BLaER1 (cell line): ENCODE measurements at regions not wholly inside any gene's neighbourhood (a gene's known extent, or its start where the extent isn't known, plus 50 kb on each side); places are given as distances from the start of the nearest gene placed in this dataset.
A peak's percentile ranks its signal among the peaks of the same experiment; 100 is the strongest.

Experiments
- H3K27ac ChIP-seq: shearing (Covaris generic); formaldehyde crosslinking; 2 replicates; pipeline ENCODE4 v1.8.1; 2022
- H3K27me3 ChIP-seq: shearing (Covaris generic); formaldehyde crosslinking; 2 replicates; pipeline ENCODE4 v1.8.1; 2022
- H3K36me3 ChIP-seq: shearing (Covaris generic); formaldehyde crosslinking; 2 replicates; pipeline ENCODE4 v1.8.1; 2022
- H3K4me1 ChIP-seq: shearing (Covaris generic); formaldehyde crosslinking; 2 replicates; pipeline ENCODE4 v1.8.1; 2022
- H3K4me2 ChIP-seq: shearing (Covaris generic); formaldehyde crosslinking; 2 replicates; pipeline ENCODE4 v1.8.1; 2022
- H3K4me3 ChIP-seq: shearing (Covaris generic); formaldehyde crosslinking; 2 replicates; pipeline ENCODE4 v1.8.1; 2022
- H3K9ac ChIP-seq: shearing (Covaris generic); formaldehyde crosslinking; 2 replicates; pipeline ENCODE4 v1.8.1; 2022
- H3K9me3 ChIP-seq: shearing (Covaris generic); formaldehyde crosslinking; 2 replicates; pipeline ENCODE4 v1.8.1; 2022
- H4K20me1 ChIP-seq: shearing (Covaris generic); formaldehyde crosslinking; 2 replicates; pipeline ENCODE4 v1.8.1; 2022
- Cebpa-rat ChIP-seq: shearing (Covaris generic); IDR thresholded peaks from 2 replicates; pipeline ENCODE4 v1.8.1; 2022

GRCh38 chr2:16615687-16616615 is 49.7 kb downstream of the CYRIA start:
- no peak overlapping the region for H3K4me2 ChIP-seq
- peaks cover 40% of the 10 kb centered on the region for H3K36me3 ChIP-seq
- peaks cover 40% of the 10 kb centered on the region for H3K4me1 ChIP-seq
- no peak for TF ChIP-seq Cebpa-rat
- H3K27ac ChIP-seq: 0 out of 2 replicates have a peak overlapping the region, but pooled peaks have one; percentile 9
- H4K20me1 ChIP-seq: no peaks in the 10 kb centered on the region
- H3K27me3 ChIP-seq: no peaks in the 10 kb centered on the region
- no peaks in the 10 kb centered on the region for H3K9me3 ChIP-seq
- no peak overlapping the region for H3K9ac ChIP-seq
- no peak overlapping the region for H3K4me3 ChIP-seq

GRCh38 chr2:16615246-16615645 is 50.4 kb downstream of the CYRIA start:
- Histone ChIP-seq H3K9ac (no peak overlapping the region), H4K20me1 (no peaks in the 10 kb centered on the region), H3K4me1 (peaks cover 33% of the 10 kb centered on the region), H3K27me3 (no peaks in the 10 kb centered on the region), H3K4me3 (no peak overlapping the region), H3K4me2 (no peak overlapping the region), H3K36me3 (peaks cover 33% of the 10 kb centered on the region), H3K27ac (no peak overlapping the region), H3K9me3 (no peaks in the 10 kb centered on the region)
- TF ChIP-seq Cebpa-rat: no peak

- Histone ChIP-seq H3K4me3 (no peak overlapping the region), H3K27me3 (no peaks in the 10 kb centered on the region), H3K9ac (no peak overlapping the region), H3K4me1 (peaks cover 31% of the 10 kb centered on the region), H3K4me2 (no peak overlapping the region), H3K36me3 (peaks cover 25% of the 10 kb centered on the region), H4K20me1 (no peaks in the 10 kb centered on the region), H3K27ac (no peak overlapping the region), H3K9me3 (no peaks in the 10 kb centered on the region)
- TF ChIP-seq Cebpa-rat: no peak
These were observed 51.2 kb downstream of the CYRIA start for GRCh38 chr2:16614314-16614860.

GRCh38 chr2:16613539-16614011 is 52.1 kb downstream of the CYRIA start:
- Histone ChIP-seq H3K27me3 (no peaks in the 10 kb centered on the region), H3K4me3 (no peak overlapping the region), H3K4me1 (peaks cover 35% of the 10 kb centered on the region), H3K27ac (no peak overlapping the region), H3K4me2 (no peak overlapping the region), H3K9me3 (no peaks in the 10 kb centered on the region), H3K9ac (no peak overlapping the region), H3K36me3 (peaks cover 16% of the 10 kb centered on the region), H4K20me1 (no peaks in the 10 kb centered on the region)
- no peak for TF ChIP-seq Cebpa-rat

GRCh38 chr2:16612490-16612889 is 53.1 kb downstream of the CYRIA start:
- H3K27me3 ChIP-seq: no peaks in the 10 kb centered on the region

GRCh38 chr2:16609786-16610185 is 55.8 kb downstream of the CYRIA start:
- no peak for TF ChIP-seq Cebpa-rat
- peaks cover 16% of the 10 kb centered on the region for H3K4me1 ChIP-seq
- H4K20me1 ChIP-seq: no peaks in the 10 kb centered on the region
- no peak overlapping the region for H3K4me3 ChIP-seq
- no peaks in the 10 kb centered on the region for H3K27me3 ChIP-seq
- H3K4me2 ChIP-seq: no peak overlapping the region
- H3K9me3 ChIP-seq: no peaks in the 10 kb centered on the region
- H3K9ac ChIP-seq: no peak overlapping the region
- peaks cover 4% of the 10 kb centered on the region; the same call in 1 of the 2 replicates for H3K36me3 ChIP-seq
- no peak overlapping the region for H3K27ac ChIP-seq

More at GRCh38 chr2:16612490-16612889, 53.1 kb downstream of the CYRIA start:
- Histone ChIP-seq H3K4me2 (no peak overlapping the region), H3K9ac (no peak overlapping the region), H4K20me1 (no peaks in the 10 kb centered on the region), H3K9me3 (no peaks in the 10 kb centered on the region), H3K27ac (no peak overlapping the region), H3K4me3 (no peak overlapping the region), H3K36me3 (peaks cover 10% of the 10 kb centered on the region; the same call in 1 of the 2 replicates), H3K4me1 (peaks cover 27% of the 10 kb centered on the region)
- TF ChIP-seq Cebpa-rat: no peak

GRCh38 chr2:16608661-16609643 is 56.7 kb downstream of the CYRIA start:
- peaks cover 4% of the 10 kb centered on the region; the same call in 1 of the 2 replicates for H3K36me3 ChIP-seq
- no peaks in the 10 kb centered on the region for H3K27me3 ChIP-seq
- no peak overlapping the region for H3K27ac ChIP-seq
- no peaks in the 10 kb centered on the region for H4K20me1 ChIP-seq
- no peak for TF ChIP-seq Cebpa-rat
- H3K9ac ChIP-seq: no peak overlapping the region
- peak overlapping the region; percentile 80 for H3K4me2 ChIP-seq
- H3K9me3 ChIP-seq: no peaks in the 10 kb centered on the region
- peaks cover 8% of the 10 kb centered on the region; the same call in 1 of the 2 replicates for H3K4me1 ChIP-seq
- peak overlapping the region; percentile 61 for H3K4me3 ChIP-seq

- Histone ChIP-seq H3K9me3 (no peaks in the 10 kb centered on the region), H3K4me1 (0 out of 2 replicates have a peak, but pooled peaks cover 4% of the 10 kb centered on the region), H3K27ac (no peak overlapping the region), H3K4me3 (no peak overlapping the region), H3K36me3 (peaks cover 4% of the 10 kb centered on the region; the same call in 1 of the 2 replicates), H3K27me3 (no peaks in the 10 kb centered on the region), H3K4me2 (no peak overlapping the region), H4K20me1 (no peaks in the 10 kb centered on the region), H3K9ac (no peak overlapping the region)
- TF ChIP-seq Cebpa-rat: no peak
These were observed 58.3 kb downstream of the CYRIA start for GRCh38 chr2:16607301-16607700.

- no peak overlapping the region for H3K4me3 ChIP-seq
- H3K27ac ChIP-seq: no peak overlapping the region
- no peaks in the 10 kb centered on the region for H4K20me1 ChIP-seq
- H3K27me3 ChIP-seq: no peaks in the 10 kb centered on the region
- no peak overlapping the region for H3K9ac ChIP-seq
- peaks cover 8% of the 10 kb centered on the region for H3K9me3 ChIP-seq
- no peak overlapping the region for H3K4me2 ChIP-seq
- TF ChIP-seq Cebpa-rat: no peak
- H3K36me3 ChIP-seq: peaks cover 12% of the 10 kb centered on the region
- H3K4me1 ChIP-seq: 0 out of 2 replicates have a peak, but pooled peaks cover 4% of the 10 kb centered on the region
These were observed 61.4 kb downstream of the CYRIA start for GRCh38 chr2:16604236-16604635.
